IMR-90 (cell line): ENCODE measurements at regions not wholly inside any gene's neighbourhood (a gene's known extent, or its start where the extent isn't known, plus 50 kb on each side); places are given as distances from the start of the nearest gene placed in this dataset.

Source experiments
- ATAC-seq: fragments of 200-7000 bp; cut with Tn5 transposase; 2 replicates; pipeline ENCODE4 v1.9.1; 2020; ENCODE audit warnings: low read depth, mild to moderate bottlenecking, moderate library complexity
- BruUV-seq: library from RNA; stranded (reverse); fragments of 400-500 nt; replicated peaks from 2 replicates; lab custom pipeline; 2021; lab: Mats Ljungman, UMichigan
- CTCF ChIA-PET: fragments of 300-600 bp; formaldehyde crosslinking; extraction: SDS; loops from one replicate; lab custom pipeline; 2021; ENCODE audit warnings: antibody characterized with exemption; lab: Yijun Ruan, JAX
- POLR2A ChIA-PET: fragments of 300-600 bp; sonication (Branson Sonifier 250); formaldehyde crosslinking; loops from one replicate; lab custom pipeline; 2022; ENCODE audit warnings: antibody characterized with exemption; ENCODE audit not compliant: unreplicated experiment; lab: Charles Lee
- DNase-seq: peaks from one replicate; pipeline ENCODE4 v3.0.0; 2013
- H2AFZ ChIP-seq: replicated peaks from 2 replicates; pipeline ENCODE3; 2013; ENCODE audit warnings: low read length, mild to moderate bottlenecking; ENCODE audit not compliant: poor library complexity
- H2AK5ac ChIP-seq: 2 replicates; pipeline ENCODE4 v1.6.1; 2013; ENCODE audit warnings: low read depth, low read length, inconsistent platforms
- H2AK9ac ChIP-seq: replicated peaks from 2 replicates; pipeline ENCODE3; 2013; ENCODE audit warnings: mild to moderate bottlenecking, low read depth, low read length, moderate library complexity; ENCODE audit not compliant: poor library complexity
- H2BK120ac ChIP-seq: 2 replicates; pipeline ENCODE4 v1.6.1; 2013; ENCODE audit warnings: low read depth, low read length, inconsistent platforms
- H2BK15ac ChIP-seq: 3 replicates; pipeline ENCODE4 v1.6.1; 2013; ENCODE audit warnings: low read depth, low read length, inconsistent platforms
- H2BK20ac ChIP-seq: 2 replicates; pipeline ENCODE4 v1.6.1; 2013; ENCODE audit warnings: low read depth, mild to moderate bottlenecking, inconsistent platforms, low read length, moderate library complexity
- H2BK5ac ChIP-seq: 2 replicates; pipeline ENCODE4 v1.6.1; 2013; ENCODE audit warnings: mild to moderate bottlenecking, low read depth, low read length, inconsistent platforms; ENCODE audit not compliant: poor library complexity, severe bottlenecking
- H3K14ac ChIP-seq: replicated peaks from 2 replicates; pipeline ENCODE4 v1.6.1; 2013; ENCODE audit warnings: low read depth, low read length, inconsistent platforms
- H3K18ac ChIP-seq: 2 replicates; pipeline ENCODE4 v1.6.1; 2013; ENCODE audit warnings: low read depth, low read length, control low read depth
- H3K23ac ChIP-seq: 2 replicates; pipeline ENCODE4 v1.6.1; 2013; ENCODE audit warnings: low read depth, low read length, inconsistent platforms
- H3K27ac ChIP-seq: 2 replicates; pipeline ENCODE4 v1.5.1; 2013; ENCODE audit warnings: mild to moderate bottlenecking, control low read depth, low read length; ENCODE audit not compliant: insufficient read depth
- H3K27me3 ChIP-seq: 2 replicates; pipeline ENCODE4 v1.6.1; 2013; ENCODE audit warnings: low read length; ENCODE audit not compliant: control insufficient read depth, insufficient read depth
- H3K36me3 ChIP-seq: 2 replicates; pipeline ENCODE4 v1.6.1; 2013; ENCODE audit warnings: low read length, mixed read lengths; ENCODE audit not compliant: control insufficient read depth, insufficient read depth
- H3K4ac ChIP-seq: 2 replicates; pipeline ENCODE4 v1.6.1; 2013; ENCODE audit warnings: low read depth, low read length, inconsistent platforms
- H3K4me1 ChIP-seq: 2 replicates; pipeline ENCODE4 v1.6.1; 2013; ENCODE audit warnings: low read length, mixed read lengths; ENCODE audit not compliant: control insufficient read depth, insufficient read depth
- H3K4me2 ChIP-seq: 2 replicates; pipeline ENCODE4 v1.6.1; 2013; ENCODE audit warnings: low read depth, mild to moderate bottlenecking, control low read depth, low read length, moderate library complexity
- H3K4me3 ChIP-seq: 2 replicates; pipeline ENCODE4 v1.5.1; 2013; ENCODE audit warnings: low read depth, mild to moderate bottlenecking, control low read depth, low read length, moderate library complexity; ENCODE audit not compliant: insufficient read depth
- H3K56ac ChIP-seq: 2 replicates; pipeline ENCODE4 v1.6.1; 2013; ENCODE audit warnings: low read length, inconsistent platforms; ENCODE audit not compliant: insufficient read depth; ENCODE audit errors: extremely low read depth
- H3K79me1 ChIP-seq, 2 experiments: 2 replicates each; pipeline ENCODE4 v1.6.1; 2013; ENCODE audit warnings: low read length in 2 of 2, inconsistent platforms in 1 of 2, low read depth in 1 of 2
- H3K9ac ChIP-seq: 2 replicates; pipeline ENCODE4 v1.6.1; 2013; ENCODE audit warnings: low read depth, low read length, control low read depth
- H3K9me1 ChIP-seq: 2 replicates; pipeline ENCODE4 v1.6.1; 2013; ENCODE audit warnings: low read length, inconsistent platforms; ENCODE audit not compliant: insufficient read depth
- H3K9me3 ChIP-seq: 2 replicates; pipeline ENCODE4 v1.6.1; 2013; ENCODE audit warnings: low read length; ENCODE audit not compliant: control insufficient read depth, insufficient read depth
- H4K20me1 ChIP-seq: 2 replicates; pipeline ENCODE4 v1.6.1; 2013; ENCODE audit warnings: low read length, inconsistent platforms; ENCODE audit not compliant: insufficient read depth
- H4K5ac ChIP-seq: 2 replicates; pipeline ENCODE4 v1.6.1; 2013; ENCODE audit warnings: mild to moderate bottlenecking, low read depth, low read length, control low read depth
- H4K8ac ChIP-seq, 2 experiments: 2 replicates each; pipeline ENCODE4 v1.6.1; 2013; ENCODE audit warnings: low read depth in 2 of 2, low read length in 2 of 2, control low read depth in 1 of 2, inconsistent platforms in 1 of 2
- H4K91ac ChIP-seq: 2 replicates; pipeline ENCODE4 v1.6.1; 2013; ENCODE audit warnings: low read depth, low read length, inconsistent platforms; ENCODE audit not compliant: insufficient read depth
- ELK1 ChIP-seq: fragments of 150-350 bp; IDR thresholded peaks from 2 replicates; pipeline ENCODE4 v1.6.1; 2016; ENCODE audit warnings: low read depth, mild to moderate bottlenecking, low read length, moderate library complexity, borderline replicate concordance
- RFX5 ChIP-seq: IDR thresholded peaks from 2 replicates; pipeline ENCODE4 v1.8.0; 2012; ENCODE audit warnings: low read depth, mild to moderate bottlenecking, low read length, moderate library complexity
- WGBS, 2 experiments: methylation state at CpG; one replicate each; pipeline versions ENCODE4 v1.1.5 to v1.1.7; 2013; ENCODE audit warnings: missing lambda C conversion rate in 2 of 2; ENCODE audit not compliant: insufficient read length in 1 of 2; ENCODE audit errors: extremely low coverage in 2 of 2; 5-methylcytosine and 5-hydroxymethylcytosine counted together
- dilution Hi-C: fragments of 300-500 bp; cut with HindIII; formaldehyde crosslinking; loops from one replicate; pipeline ENCODE4 v1.14.3; 2018; ENCODE audit warnings: low sequenced_read_pairs; ENCODE audit not compliant: unreplicated experiment
- in situ Hi-C: fragments of 300-500 bp; cut with MboI; formaldehyde crosslinking; loops from 3 replicates; pipeline ENCODE4 v1.14.3; 2019; ENCODE audit warnings: low sequenced_read_pairs, inconsistent platforms, mixed read lengths
- intact Hi-C: fragments of 100-400 bp; cut with micrococcal nuclease; formaldehyde crosslinking; loops from 2 replicates; pipeline ENCODE4 v1.10.0; 2022

- Histone ChIP-seq H3K79me1 (no peaks in the 10 kb centered on the region), H3K4ac (no peak overlapping the region), H2BK20ac (no peak overlapping the region), H3K4me1 (no peaks in the 10 kb centered on the region), H2AK5ac (no peak overlapping the region), H3K56ac (no peak overlapping the region), H3K4me3 (no peak overlapping the region), H3K14ac (no peak overlapping the region), H3K18ac (no peak overlapping the region), H3K9me1 (peaks cover 4% of the 10 kb centered on the region; the same call in 1 of the 2 replicates), H4K20me1 (no peaks in the 10 kb centered on the region), H3K4me2 (no peak overlapping the region), H3K27me3 (peaks cover 14% of the 10 kb centered on the region), H2AFZ (no peak overlapping the region), H2BK5ac (no peak overlapping the region), H3K9ac (no peak overlapping the region), H3K9me3 (no peaks in the 10 kb centered on the region), H2AK9ac (no peak overlapping the region), H2BK120ac (no peak overlapping the region), H3K27ac (no peak overlapping the region), H3K23ac (no peak overlapping the region), H4K8ac (no peak overlapping the region), H4K91ac (no peak overlapping the region), H2BK15ac (no peak overlapping the region), H4K5ac (no peak overlapping the region), H3K36me3 (no peaks in the 10 kb centered on the region)
- no peak for ATAC-seq
- BruUV-seq, result no TSS peak
- dilution Hi-C loops, result no loop called here
- no peak for TF ChIP-seq ELK1
- no peak for TF ChIP-seq RFX5
- POLR2A ChIA-PET, result no interaction called here
- DNase-seq, result peak; percentile 11
- in situ Hi-C loops, result no loop called here
- intact Hi-C loops, result no loop called here
- CTCF ChIA-PET, result no interaction called here
- 83% methylated on average over 1 of the region's 4 CpGs; no CpG with 5 or more reads in 1 of the 2 experiments for WGBS, 2 experiments
Measured at GRCh38 chr15:50854601-50855490, 53.6 kb upstream of the AP4E1 start.
